ENCODE measurements at regions not wholly inside any gene's neighbourhood (a gene's known extent, or its start where the extent isn't known, plus 50 kb on each side); places are given as distances from the start of the nearest gene placed in this dataset.
"Not testable (repeated sequence)": the region's sequence is repeated elsewhere in the genome, so short reads cannot be mapped to it uniquely, and the experiment has no call there.

DNA sequence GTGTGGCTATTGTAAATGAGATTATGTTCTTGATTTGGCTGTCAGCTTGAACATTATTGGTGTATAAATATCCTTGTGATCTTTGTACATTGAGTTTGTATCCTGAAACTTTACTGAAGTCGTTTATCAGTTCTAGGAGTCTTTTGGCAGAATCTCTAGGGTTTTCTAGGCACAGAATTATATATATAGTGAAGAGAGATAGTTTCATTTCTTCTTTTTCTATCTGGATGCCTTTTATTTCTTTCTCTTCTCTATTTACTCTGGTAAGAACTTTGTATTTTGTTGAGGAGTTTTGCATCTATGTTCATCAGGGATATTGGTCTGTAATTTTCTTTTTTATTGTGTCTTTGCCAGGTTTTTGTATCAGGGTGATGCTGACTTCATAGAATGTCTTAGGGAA lies 589.2 kb upstream of the MAN1A1 start:
- TF ChIP-seq, protein P1, sequence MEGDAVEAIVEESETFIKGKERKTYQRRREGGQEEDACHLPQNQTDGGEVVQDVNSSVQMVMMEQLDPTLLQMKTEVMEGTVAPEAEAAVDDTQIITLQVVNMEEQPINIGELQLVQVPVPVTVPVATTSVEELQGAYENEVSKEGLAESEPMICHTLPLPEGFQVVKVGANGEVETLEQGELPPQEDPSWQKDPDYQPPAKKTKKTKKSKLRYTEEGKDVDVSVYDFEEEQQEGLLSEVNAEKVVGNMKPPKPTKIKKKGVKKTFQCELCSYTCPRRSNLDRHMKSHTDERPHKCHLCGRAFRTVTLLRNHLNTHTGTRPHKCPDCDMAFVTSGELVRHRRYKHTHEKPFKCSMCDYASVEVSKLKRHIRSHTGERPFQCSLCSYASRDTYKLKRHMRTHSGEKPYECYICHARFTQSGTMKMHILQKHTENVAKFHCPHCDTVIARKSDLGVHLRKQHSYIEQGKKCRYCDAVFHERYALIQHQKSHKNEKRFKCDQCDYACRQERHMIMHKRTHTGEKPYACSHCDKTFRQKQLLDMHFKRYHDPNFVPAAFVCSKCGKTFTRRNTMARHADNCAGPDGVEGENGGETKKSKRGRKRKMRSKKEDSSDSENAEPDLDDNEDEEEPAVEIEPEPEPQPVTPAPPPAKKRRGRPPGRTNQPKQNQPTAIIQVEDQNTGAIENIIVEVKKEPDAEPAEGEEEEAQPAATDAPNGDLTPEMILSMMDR (IDR thresholded peaks at IDR 0.05; ENCODE audit: low read depth, low read length, missing control alignments) = no peak
- H3K4me3 ChIP-seq (ENCODE audit: low read depth, low read length) = no peak overlapping the region
- no peaks in the 10 kb centered on the region for H3K36me3 ChIP-seq (replicated peaks)
- no peak for DNase-seq
- H3K27ac ChIP-seq = no peak overlapping the region
- no peaks in the 10 kb centered on the region for H3K27me3 ChIP-seq (replicated peaks)
- in situ Hi-C loops (cut with HindIII; ENCODE audit: low pct_ligation_motif_present, low sequenced_read_pairs) = no loop called here

DNA sequence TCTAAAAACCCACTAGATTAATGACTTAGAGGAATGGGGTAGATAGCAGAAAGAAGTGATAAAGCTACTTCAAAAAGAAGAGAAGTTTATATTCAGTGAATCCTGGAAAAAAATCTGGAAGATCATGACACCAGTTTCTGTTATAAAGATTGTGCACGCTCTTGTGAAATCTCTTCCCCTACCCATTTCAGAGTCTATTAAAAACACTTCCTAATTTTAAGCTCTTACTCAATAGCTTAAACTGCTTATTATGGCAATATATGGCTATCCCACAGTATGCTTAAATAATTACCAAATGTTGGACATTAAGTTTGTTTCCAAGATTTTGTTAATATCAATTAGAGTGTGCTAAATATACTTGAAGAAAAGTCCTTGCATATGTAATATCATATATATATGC lies 585.3 kb upstream of the MAN1A1 start:
- Histone ChIP-seq H3K27ac (no peak overlapping the region), H3K36me3 (replicated peaks) (no peaks in the 10 kb centered on the region), H3K27me3 (replicated peaks) (no peaks in the 10 kb centered on the region), H3K4me3 (ENCODE audit: low read depth, low read length) (no peak overlapping the region)
- in situ Hi-C loops (cut with HindIII; ENCODE audit: low pct_ligation_motif_present, low sequenced_read_pairs) = no loop called here
- DNase-seq = no peak
- TF ChIP-seq, protein P1 (IDR thresholded peaks at IDR 0.05; ENCODE audit: low read depth, low read length, missing control alignments) = no peak

DNA sequence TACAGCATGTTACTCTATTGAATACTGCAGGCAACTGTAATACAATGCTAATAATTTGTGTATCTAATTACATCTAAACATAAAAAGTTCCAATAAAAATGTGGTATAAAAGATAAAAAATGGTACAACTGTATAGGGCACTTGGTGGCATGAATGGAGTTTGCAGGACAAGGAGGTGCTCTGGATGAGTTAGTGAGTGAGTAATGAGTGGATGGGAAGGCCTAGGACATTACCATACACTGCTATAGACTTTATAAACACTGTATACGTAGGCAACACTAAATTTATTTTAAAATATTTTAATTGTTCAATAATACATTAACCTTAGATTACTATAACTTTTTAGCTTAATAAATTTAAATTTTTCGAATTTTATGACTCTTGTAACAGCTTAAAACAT lies 579.6 kb upstream of the MAN1A1 start:
- no peak for DNase-seq
- no peak overlapping the region for H3K4me3 ChIP-seq (ENCODE audit: low read depth, low read length)
- in situ Hi-C loops (cut with HindIII; ENCODE audit: low pct_ligation_motif_present, low sequenced_read_pairs) = no loop called here
- H3K36me3 ChIP-seq (replicated peaks) = no peaks in the 10 kb centered on the region
- no peaks in the 10 kb centered on the region for H3K27me3 ChIP-seq (replicated peaks)
- H3K27ac ChIP-seq = no peak overlapping the region
- TF ChIP-seq, protein P1 (IDR thresholded peaks at IDR 0.05; ENCODE audit: low read depth, low read length, missing control alignments) = no peak

DNA sequence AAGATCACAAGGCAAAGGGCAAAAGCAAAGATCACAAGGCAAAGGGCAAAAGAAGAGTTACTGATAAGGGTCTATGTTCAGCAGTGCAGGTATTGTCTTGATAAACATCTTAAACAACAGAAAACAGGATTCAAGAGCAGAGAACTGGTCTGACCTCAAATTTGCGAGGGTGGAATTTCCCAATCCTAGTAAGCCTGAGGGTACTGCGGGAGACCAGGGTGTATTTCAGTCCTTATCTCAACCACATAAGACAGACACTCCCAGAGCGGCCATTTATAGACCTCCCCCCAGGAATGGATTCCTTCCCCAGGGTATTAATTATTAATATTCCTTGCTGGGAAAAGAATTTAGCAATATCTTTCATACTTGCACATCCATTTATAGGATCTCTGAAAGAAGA lies 575.3 kb upstream of the MAN1A1 start:
- DNase-seq; H3K27ac ChIP-seq; H3K36me3 ChIP-seq (replicated peaks); in situ Hi-C loops (cut with HindIII; ENCODE audit: low pct_ligation_motif_present, low sequenced_read_pairs); H3K27me3 ChIP-seq (replicated peaks); H3K4me3 ChIP-seq (ENCODE audit: low read depth, low read length): not testable (repeated sequence)

DNA sequence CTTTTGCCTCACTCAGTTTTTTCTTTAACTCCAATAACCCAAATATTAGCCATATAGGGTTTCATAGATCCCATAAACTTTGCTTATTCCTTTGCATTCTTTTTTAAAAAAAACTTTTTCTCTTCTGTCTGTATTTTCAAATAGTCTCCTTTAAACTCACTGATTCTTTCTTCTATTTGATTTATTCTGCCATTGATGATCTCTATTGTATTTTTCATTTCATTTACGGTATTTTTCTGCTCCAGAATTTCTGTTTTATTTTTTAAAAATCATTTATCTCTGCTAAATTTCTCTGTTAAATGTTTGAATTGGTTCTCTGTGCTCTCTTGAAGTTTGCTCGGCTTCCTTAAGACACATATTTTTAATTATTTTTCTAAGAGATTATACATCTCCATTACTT lies 573.3 kb upstream of the MAN1A1 start:
- Histone ChIP-seq H3K4me3 (ENCODE audit: low read depth, low read length) (no peak overlapping the region), H3K27me3 (replicated peaks) (no peaks in the 10 kb centered on the region), H3K36me3 (replicated peaks) (no peaks in the 10 kb centered on the region), H3K27ac (no peak overlapping the region)
- in situ Hi-C loops (cut with HindIII; ENCODE audit: low pct_ligation_motif_present, low sequenced_read_pairs) = no loop called here
- DNase-seq = no peak
- TF ChIP-seq, protein P1 (IDR thresholded peaks at IDR 0.05; ENCODE audit: low read depth, low read length, missing control alignments) = no peak

DNA sequence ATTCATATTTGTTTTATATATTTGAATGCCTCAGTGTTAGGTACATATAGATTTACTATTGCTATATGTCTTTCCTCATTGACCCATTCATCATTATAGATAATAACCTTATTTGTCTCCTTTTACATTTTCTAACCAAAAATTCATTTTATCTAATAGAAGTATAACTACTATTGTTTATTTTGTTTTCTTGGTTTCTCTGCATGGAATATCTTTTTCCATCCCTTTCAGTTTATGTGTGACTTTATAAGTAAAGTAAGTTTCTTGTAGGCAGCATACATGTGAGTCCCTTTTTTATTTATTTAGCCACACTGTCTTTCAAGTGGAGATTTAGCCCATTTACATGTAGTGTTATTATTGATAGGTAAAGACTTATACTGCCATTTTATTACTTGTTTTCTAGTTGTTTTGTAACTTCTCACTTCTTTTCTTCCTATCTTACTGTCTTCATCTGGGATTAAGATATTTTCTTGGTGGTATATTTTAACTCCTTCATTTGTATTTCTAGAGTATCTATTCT lies 572.0 kb upstream of the MAN1A1 start:
- TF ChIP-seq, protein P1 (IDR thresholded peaks at IDR 0.05; ENCODE audit: low read depth, low read length, missing control alignments) = no peak
- in situ Hi-C loops (cut with HindIII; ENCODE audit: low pct_ligation_motif_present, low sequenced_read_pairs) = no loop called here
- DNase-seq = no peak
- Histone ChIP-seq H3K27me3 (replicated peaks) (no peaks in the 10 kb centered on the region), H3K36me3 (replicated peaks) (no peaks in the 10 kb centered on the region), H3K4me3 (ENCODE audit: low read depth, low read length) (no peak overlapping the region), H3K27ac (no peak overlapping the region)

All from brain microvascular endothelial cell (primary cell).